GM18498 (cell line): ENCODE measurements at regions not wholly inside any gene's neighbourhood (a gene's known extent, or its start where the extent isn't known, plus 50 kb on each side); places are given as distances from the start of the nearest gene placed in this dataset.

Experiments
- ATAC-seq: cut with Tn5 transposase; IDR thresholded peaks from one replicate; pipeline ENCODE4 v1.9.1; 2021; ENCODE audit warnings: mild to moderate bottlenecking, moderate library complexity; ENCODE audit not compliant: unreplicated experiment

DNA sequence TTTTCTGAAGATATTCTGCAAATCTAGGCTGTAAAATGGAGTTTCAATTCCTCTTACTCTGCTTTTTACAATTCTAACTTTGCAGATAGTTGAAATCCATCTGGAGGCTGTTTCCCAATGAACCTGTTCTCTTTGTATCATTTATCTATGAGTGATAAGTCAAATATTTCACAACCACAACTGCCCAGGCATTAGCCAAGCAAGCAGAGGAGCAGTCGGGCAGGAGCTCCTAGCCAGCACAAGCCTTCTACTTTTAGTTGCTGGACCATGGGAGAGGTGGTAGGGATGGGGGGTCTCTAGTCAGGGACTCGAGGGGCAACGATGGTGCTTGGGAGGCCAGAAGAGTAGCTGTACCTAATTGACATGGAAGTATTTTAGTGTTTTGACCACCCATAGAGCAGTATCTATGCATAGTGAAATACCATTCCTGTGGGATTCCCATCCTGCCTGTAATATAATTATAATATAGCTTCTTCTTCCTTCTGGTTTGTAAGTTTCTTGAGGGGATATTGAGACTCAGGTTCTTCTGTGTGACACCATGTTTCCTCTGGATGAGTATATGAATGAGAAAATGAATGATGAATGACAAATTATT is 353.5 kb upstream of the IL12A start:
- ATAC-seq = no peak

- ATAC-seq = no peak
Observed at GRCh38 chr3:159637883-159638542, 350.6 kb upstream of the IL12A start.

DNA sequence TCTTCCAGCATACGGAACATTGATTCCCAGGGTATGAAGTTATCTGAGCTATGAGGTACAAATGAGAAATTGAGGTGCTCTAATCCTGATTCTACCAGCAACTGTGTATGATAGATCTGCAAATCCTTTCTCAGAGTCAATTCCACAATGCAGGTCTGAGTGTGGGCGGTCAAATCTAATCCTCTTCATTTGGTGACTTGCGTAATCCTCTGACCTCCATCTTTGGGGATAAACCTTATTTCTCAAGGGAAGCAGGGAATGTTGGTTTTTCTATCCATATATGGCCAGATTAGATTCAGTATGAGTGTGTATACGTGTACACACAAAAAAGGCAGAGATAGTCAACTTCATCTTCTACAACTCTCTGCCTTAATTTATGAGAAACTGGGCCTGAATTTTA is 348.4 kb upstream of the IL12A start:
- no peak for ATAC-seq

DNA sequence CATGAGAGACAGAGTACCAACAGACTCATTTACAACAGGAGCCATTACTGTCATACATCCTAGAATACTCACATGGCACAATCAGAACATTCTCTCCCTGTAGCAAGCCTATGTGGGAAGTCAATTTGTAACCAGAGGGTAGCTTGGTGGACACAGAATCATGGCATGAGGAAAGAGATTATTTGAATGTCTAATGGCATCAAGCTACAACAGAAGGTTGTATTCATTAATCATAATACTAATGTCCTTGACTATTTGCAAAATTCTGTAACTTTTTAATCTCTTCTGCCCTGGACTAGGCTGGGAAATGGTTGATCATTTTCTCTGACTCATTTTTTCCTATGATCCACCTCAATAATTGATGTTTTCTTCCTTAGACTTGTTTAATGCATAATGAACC is 345.2 kb upstream of the IL12A start:
- ATAC-seq = no peak

- ATAC-seq = no peak
Observed at GRCh38 chr3:159645874-159646273, 342.8 kb upstream of the IL12A start.

GRCh38 chr3:159649951-159650350 is 338.7 kb upstream of the IL12A start:
- ATAC-seq = no peak

GRCh38 chr3:159650726-159651125 is 337.9 kb upstream of the IL12A start:
- no peak for ATAC-seq

DNA sequence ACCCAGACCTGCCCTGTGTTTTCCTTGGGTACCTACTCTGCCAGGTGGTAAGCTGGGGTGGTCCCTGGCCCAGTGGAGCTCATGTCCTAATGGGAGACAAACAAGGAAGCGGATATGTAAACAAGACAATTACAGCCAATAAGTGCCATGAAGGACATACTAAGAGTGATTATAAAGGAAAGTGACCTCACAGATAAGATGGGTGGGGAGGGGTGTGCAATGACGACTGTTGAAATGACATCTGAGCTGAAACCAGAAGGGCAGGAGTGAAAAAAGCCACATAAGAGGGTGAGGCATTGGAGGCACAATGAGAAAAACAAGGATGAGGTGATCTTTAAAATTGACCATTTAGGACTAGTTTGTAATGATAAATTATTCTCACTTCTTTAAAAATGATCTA is 336.2 kb upstream of the IL12A start:
- ATAC-seq = no peak

- no peak for ATAC-seq
Observed at GRCh38 chr3:159654183-159655134, 334.2 kb upstream of the IL12A start.

DNA sequence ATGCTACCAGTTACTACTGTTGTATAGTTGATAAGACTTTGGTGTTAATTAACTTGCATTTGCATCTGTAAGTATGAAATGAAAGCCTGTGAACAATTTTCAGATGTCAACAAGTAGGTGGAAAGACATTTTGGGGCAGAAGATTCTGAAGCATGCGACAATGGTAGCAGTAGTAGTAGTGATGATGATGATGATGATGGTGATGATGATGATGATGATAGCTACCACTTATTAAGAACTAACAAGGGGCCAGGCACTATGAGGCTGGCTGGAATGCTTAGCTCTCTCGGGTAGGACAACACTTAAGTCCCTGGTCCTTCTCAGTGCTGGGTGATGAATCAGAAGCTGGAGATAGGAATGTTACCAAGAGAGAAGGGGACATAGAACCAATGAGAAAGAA is 333.4 kb upstream of the IL12A start:
- no peak for ATAC-seq

- ATAC-seq = no peak
Observed at GRCh38 chr3:159657176-159657575, 331.5 kb upstream of the IL12A start.

DNA sequence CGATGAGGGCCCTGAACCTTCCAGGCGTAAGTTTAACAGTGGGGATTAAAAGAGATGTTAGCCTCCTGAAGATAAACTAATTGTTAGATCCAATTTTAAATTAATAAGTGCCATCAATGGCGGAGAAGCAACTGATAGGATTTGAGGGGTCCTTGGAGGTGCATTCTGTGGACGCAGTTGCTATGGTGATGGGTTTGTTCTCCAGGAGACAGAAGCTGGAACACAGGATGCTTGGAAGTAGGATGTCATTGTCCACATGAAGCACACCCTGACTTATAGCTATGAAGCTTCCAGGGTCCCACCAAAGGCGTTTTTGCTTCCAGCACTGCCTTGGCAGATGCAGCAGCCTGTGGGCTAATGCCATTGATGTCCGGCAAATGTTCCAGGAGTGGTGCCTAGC is 331.0 kb upstream of the IL12A start:
- ATAC-seq = no peak

DNA sequence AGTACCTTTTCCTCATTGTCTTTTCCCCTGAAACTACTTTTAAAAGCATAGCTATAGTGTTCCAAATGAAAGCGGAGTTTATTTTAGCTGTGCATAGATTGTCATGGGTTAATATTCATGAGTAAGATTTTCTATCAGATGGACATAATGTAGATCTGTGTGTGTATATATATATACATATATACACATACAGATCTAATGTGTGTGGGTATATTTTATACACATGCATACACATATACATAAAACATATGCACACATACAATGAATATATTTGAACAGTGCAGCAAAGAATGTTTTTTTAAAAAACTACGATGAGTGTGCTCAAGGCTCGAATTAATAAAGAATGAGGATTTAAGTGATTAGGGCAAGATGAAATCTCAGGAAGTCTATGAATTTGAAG is 328.3 kb upstream of the IL12A start:
- ATAC-seq = no peak

- no peak for ATAC-seq
Observed at GRCh38 chr3:159660901-159661300, 327.7 kb upstream of the IL12A start.

DNA sequence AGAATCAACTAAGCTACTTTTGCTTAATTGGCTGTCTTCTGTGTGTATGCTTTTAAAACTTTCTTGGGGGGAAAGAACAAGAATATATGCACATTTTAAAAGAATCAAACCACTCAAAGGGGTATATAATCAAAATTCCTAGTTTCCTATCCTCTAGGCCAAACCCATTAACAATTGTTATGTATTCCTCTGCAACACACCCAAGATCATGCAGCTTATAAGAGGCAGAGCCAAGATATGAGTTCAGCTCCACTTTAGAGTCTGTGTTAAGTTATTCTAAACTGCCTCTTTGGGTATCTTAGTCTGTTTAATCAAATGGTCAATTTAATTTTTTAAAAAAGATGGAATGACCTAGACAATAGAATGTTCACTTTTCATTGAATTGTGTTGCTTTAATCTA is 326.1 kb upstream of the IL12A start:
- ATAC-seq = no peak

- ATAC-seq = no peak
Observed at GRCh38 chr3:159664006-159664405, 324.6 kb upstream of the IL12A start.

- ATAC-seq = no peak
Observed at GRCh38 chr3:159664653-159665052, 324.0 kb upstream of the IL12A start.

GRCh38 chr3:159667261-159667660 is 321.4 kb upstream of the IL12A start:
- no peak for ATAC-seq

DNA sequence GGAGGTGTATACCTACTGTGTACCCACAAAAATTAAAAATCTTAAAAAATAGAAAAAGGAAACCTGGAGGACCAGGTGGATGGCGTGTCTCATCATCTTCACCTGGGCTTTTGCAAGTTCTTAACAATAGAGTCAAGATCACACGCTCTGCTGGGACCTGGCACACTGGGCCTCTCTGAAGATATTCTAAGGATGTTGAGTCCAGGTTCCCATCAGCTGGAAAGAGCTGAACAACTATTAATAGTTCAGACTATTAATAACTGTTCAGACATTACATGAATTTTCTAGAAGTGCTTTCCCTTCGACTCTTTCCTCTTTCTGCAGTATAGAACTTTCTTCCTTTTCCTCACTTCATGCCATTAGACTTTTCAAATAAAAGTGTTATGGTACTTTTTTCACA is 320.2 kb upstream of the IL12A start:
- no peak for ATAC-seq

GRCh38 chr3:159668990-159669476 is 319.6 kb upstream of the IL12A start:
- no peak for ATAC-seq

- no peak for ATAC-seq
Observed at GRCh38 chr3:159669766-159670165, 318.9 kb upstream of the IL12A start.
